GM19397 (cell line): ENCODE measurements at regions not wholly inside any gene's neighbourhood (a gene's known extent, or its start where the extent isn't known, plus 50 kb on each side); places are given as distances from the start of the nearest gene placed in this dataset.

Experiments used
- ATAC-seq: cut with Tn5 transposase; IDR thresholded peaks from one replicate; pipeline ENCODE4 v1.9.1; 2021; ENCODE audit warnings: mild to moderate bottlenecking, moderate library complexity; ENCODE audit not compliant: unreplicated experiment

GRCh38 chr2:37588316-37588777 is 83.1 kb downstream of the CDC42EP3 start:
- ATAC-seq: no peak

- no peak for ATAC-seq
Observed at GRCh38 chr2:37589298-37589697, 82.1 kb downstream of the CDC42EP3 start.

GRCh38 chr2:37590119-37590571 is 81.3 kb downstream of the CDC42EP3 start:
- no peak for ATAC-seq
